ENCODE measurements at regions not wholly inside any gene's neighbourhood (a gene's known extent, or its start where the extent isn't known, plus 50 kb on each side); places are given as distances from the start of the nearest gene placed in this dataset.

DNA sequence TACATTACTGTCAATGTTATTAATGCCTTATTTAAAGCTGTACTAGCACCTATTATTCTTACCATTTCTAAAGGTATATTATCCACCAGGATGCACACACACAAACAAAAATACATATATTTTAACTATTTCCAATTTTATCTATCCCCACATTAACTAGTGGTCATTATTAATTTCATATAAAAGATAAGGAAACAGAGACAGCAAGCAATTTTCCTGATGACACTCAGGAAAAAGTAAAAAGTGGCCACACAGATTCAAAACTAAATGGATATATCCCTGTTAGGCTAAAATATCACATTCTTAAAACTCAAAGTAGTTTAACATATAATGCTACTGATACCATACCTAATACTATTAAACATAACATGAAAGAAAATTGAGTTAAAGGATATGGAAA is 534.1 kb downstream of the KCNT2 start:
- Mint-ChIP-seq H3K36me3 (ENCODE audit: insufficient read depth, unreplicated experiment) (no peaks in the 10 kb centered on the region), H3K4me3 (ENCODE audit: unreplicated experiment) (no peak overlapping the region), H3K27ac (ENCODE audit: unreplicated experiment) (no peak overlapping the region), H3K9me3 (ENCODE audit: unreplicated experiment) (no peaks in the 10 kb centered on the region), H3K4me1 (ENCODE audit: low read depth, unreplicated experiment) (no peaks in the 10 kb centered on the region), H3K27me3 (ENCODE audit: insufficient read depth, unreplicated experiment) (peaks cover 4% of the 10 kb centered on the region)
- H3K36me3 ChIP-seq (ENCODE audit: control insufficient read depth, insufficient read depth, low read length): no peaks in the 10 kb centered on the region
- TF ChIP-seq, protein P1, sequence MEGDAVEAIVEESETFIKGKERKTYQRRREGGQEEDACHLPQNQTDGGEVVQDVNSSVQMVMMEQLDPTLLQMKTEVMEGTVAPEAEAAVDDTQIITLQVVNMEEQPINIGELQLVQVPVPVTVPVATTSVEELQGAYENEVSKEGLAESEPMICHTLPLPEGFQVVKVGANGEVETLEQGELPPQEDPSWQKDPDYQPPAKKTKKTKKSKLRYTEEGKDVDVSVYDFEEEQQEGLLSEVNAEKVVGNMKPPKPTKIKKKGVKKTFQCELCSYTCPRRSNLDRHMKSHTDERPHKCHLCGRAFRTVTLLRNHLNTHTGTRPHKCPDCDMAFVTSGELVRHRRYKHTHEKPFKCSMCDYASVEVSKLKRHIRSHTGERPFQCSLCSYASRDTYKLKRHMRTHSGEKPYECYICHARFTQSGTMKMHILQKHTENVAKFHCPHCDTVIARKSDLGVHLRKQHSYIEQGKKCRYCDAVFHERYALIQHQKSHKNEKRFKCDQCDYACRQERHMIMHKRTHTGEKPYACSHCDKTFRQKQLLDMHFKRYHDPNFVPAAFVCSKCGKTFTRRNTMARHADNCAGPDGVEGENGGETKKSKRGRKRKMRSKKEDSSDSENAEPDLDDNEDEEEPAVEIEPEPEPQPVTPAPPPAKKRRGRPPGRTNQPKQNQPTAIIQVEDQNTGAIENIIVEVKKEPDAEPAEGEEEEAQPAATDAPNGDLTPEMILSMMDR (IDR thresholded peaks at IDR 0.05; ENCODE audit: insufficient read depth in 1 of 2, low read depth in 1 of 2, low read length in 1 of 2, severe bottlenecking in 1 of 2, unreplicated experiment in 1 of 2): no peak
- CTCF ChIA-PET: no interaction called here
- POLR2A ChIA-PET: no interaction called here
- intact Hi-C loops (cut with micrococcal nuclease; ENCODE audit: unreplicated experiment): no loop called here
- H3K4me3 ChIP-seq (ENCODE audit: low read depth, low read length): no peak overlapping the region
- no peaks in the 10 kb centered on the region for H3K9me3 ChIP-seq
- no peaks in the 10 kb centered on the region for H3K4me1 ChIP-seq
- no peaks in the 10 kb centered on the region for H3K27me3 ChIP-seq (replicated peaks; ENCODE audit: control insufficient read depth, insufficient read depth, low read length)
- no TSS peak for BruUV-seq (replicated peaks)
- DNase-seq: no peak

DNA sequence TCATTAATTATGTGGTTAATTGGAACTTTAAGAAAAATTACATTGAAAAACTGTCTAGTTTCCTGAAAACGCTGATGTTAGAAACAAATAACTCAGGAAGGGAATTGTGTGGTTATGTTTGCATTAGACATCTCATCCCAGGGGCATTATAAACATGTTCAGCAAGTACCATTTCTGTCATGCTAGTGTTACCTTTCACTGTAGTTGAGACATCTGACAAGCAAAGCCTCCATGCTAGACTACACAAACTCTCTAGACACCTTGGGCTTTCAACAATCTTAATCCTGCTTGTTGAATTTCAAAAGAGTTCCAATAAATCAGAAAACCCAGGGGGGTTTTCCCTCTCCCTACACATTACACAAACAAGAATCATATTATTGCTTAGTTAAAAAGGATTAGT is 536.8 kb downstream of the KCNT2 start:
- Mint-ChIP-seq H3K4me3 (ENCODE audit: unreplicated experiment) (no peak overlapping the region), H3K36me3 (ENCODE audit: insufficient read depth, unreplicated experiment) (no peaks in the 10 kb centered on the region), H3K9me3 (ENCODE audit: unreplicated experiment) (no peaks in the 10 kb centered on the region), H3K4me1 (ENCODE audit: low read depth, unreplicated experiment) (no peaks in the 10 kb centered on the region), H3K27ac (ENCODE audit: unreplicated experiment) (no peak overlapping the region), H3K27me3 (ENCODE audit: insufficient read depth, unreplicated experiment) (peaks cover 4% of the 10 kb centered on the region)
- intact Hi-C loops (cut with micrococcal nuclease; ENCODE audit: unreplicated experiment): no loop called here
- POLR2A ChIA-PET: no interaction called here
- CTCF ChIA-PET: no interaction called here
- BruUV-seq (replicated peaks): no TSS peak
- no peaks in the 10 kb centered on the region for H3K4me1 ChIP-seq
- TF ChIP-seq, protein P1 (IDR thresholded peaks at IDR 0.05; ENCODE audit: insufficient read depth in 1 of 2, low read depth in 1 of 2, low read length in 1 of 2, severe bottlenecking in 1 of 2, unreplicated experiment in 1 of 2): no peak
- no peak for DNase-seq
- H3K36me3 ChIP-seq (ENCODE audit: control insufficient read depth, insufficient read depth, low read length): no peaks in the 10 kb centered on the region
- no peak overlapping the region for H3K4me3 ChIP-seq (ENCODE audit: low read depth, low read length)
- no peaks in the 10 kb centered on the region for H3K9me3 ChIP-seq
- no peaks in the 10 kb centered on the region for H3K27me3 ChIP-seq (replicated peaks; ENCODE audit: control insufficient read depth, insufficient read depth, low read length)

DNA sequence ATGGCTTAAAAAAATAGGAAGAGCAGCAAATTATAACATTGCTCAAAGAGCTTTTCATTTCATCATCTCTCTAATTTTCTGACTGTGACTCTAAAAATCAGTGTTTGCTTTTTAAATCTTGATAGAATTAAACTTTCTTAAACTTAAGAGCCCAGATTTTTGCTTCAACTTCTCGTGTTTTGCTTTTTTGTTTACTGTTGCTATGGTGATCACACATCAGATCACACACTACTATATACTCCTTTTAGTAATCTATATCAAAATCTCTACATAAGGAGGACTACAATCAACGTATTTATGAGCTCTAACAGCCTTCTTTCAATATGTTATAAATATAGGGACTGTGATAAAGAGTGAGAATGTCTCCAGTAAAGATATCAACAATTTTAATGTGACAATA is 537.3 kb downstream of the KCNT2 start:
- ChIA-PET CTCF (no interaction called here), POLR2A (no interaction called here)
- no peaks in the 10 kb centered on the region for H3K9me3 Mint-ChIP-seq (ENCODE audit: unreplicated experiment)
- no peak overlapping the region for H3K27ac Mint-ChIP-seq (ENCODE audit: unreplicated experiment)
- H3K36me3 Mint-ChIP-seq (ENCODE audit: insufficient read depth, unreplicated experiment): no peaks in the 10 kb centered on the region
- TF ChIP-seq, protein P1 (IDR thresholded peaks at IDR 0.05; ENCODE audit: insufficient read depth in 1 of 2, low read depth in 1 of 2, low read length in 1 of 2, severe bottlenecking in 1 of 2, unreplicated experiment in 1 of 2): no peak
- no peaks in the 10 kb centered on the region for H3K27me3 ChIP-seq (replicated peaks; ENCODE audit: control insufficient read depth, insufficient read depth, low read length)
- peaks cover 4% of the 10 kb centered on the region for H3K27me3 Mint-ChIP-seq (ENCODE audit: insufficient read depth, unreplicated experiment)
- intact Hi-C loops (cut with micrococcal nuclease; ENCODE audit: unreplicated experiment): no loop called here
- no peak for DNase-seq
- H3K9me3 ChIP-seq: no peaks in the 10 kb centered on the region
- BruUV-seq (replicated peaks): no TSS peak
- no peaks in the 10 kb centered on the region for H3K4me1 Mint-ChIP-seq (ENCODE audit: low read depth, unreplicated experiment)
- H3K4me3 ChIP-seq (ENCODE audit: low read depth, low read length): no peak overlapping the region
- no peaks in the 10 kb centered on the region for H3K36me3 ChIP-seq (ENCODE audit: control insufficient read depth, insufficient read depth, low read length)
- H3K4me3 Mint-ChIP-seq (ENCODE audit: unreplicated experiment): no peak overlapping the region
- H3K4me1 ChIP-seq: no peaks in the 10 kb centered on the region
